Iris pigment epithelial cell (primary cell): ENCODE measurements at regions not wholly inside any gene's neighbourhood (a gene's known extent, or its start where the extent isn't known, plus 50 kb on each side); places are given as distances from the start of the nearest gene placed in this dataset.
"Not testable (repeated sequence)": the region's sequence is repeated elsewhere in the genome, so short reads cannot be mapped to it uniquely, and the experiment has no call there.

ENCODE experiments used
- DNase-seq: peaks from one replicate; pipeline ENCODE4 v3.0.0-alpha.2; 2011; ENCODE audit warnings: low read depth

DNA sequence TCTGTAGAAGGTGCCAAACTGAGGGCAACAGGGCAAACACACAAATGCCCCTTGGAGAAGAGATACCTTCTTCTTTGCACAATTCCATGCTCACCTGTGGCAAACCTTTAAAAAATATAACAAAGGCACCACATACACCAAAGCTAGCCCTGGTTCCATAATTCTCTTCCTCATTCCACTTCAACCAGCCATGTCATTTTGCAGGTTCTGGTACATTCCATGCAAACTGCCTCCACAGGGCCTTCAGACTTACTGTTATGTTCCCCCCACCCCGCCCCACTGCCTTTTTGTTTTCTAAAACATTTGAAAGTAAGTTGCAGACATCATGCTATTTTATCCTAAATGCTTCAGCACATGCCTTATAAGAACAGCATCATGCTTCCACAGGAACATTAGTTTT, 269.0 kb downstream of the NSUN3 start:
- no peak for DNase-seq

DNA sequence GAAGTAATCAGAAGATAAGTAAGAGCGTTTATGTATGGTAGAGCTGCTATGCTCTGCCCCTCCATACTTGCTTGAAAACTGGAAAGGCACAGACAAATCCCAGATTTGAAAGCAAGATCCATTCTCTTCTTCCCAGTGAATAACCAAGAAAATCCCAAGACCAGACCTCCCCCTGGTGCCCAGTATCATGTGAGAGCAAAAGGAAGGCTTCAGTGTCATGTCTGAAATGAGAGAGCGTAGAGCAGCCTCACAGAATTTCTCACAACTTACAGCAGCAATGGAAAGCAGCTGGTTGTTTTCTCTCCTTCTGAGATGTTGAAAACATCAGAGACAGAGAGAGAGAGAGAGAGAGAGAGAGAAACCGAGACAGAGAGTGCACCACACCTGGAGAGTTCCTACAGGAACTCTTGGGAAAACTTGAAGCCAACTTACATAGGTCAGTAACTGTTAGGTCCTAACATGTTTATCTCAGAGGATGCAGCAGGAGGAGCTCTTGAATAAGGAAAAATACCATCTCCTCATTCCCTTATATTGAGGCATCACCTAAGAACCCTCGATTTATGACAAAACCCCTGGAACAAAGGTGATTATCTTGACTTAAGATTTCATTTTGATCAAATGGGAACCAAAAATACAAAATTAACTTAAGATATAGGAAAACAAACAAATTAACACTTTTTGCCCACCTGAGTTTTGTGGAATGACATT, 273.3 kb downstream of the NSUN3 start:
- DNase-seq = peak; percentile 65

DNA sequence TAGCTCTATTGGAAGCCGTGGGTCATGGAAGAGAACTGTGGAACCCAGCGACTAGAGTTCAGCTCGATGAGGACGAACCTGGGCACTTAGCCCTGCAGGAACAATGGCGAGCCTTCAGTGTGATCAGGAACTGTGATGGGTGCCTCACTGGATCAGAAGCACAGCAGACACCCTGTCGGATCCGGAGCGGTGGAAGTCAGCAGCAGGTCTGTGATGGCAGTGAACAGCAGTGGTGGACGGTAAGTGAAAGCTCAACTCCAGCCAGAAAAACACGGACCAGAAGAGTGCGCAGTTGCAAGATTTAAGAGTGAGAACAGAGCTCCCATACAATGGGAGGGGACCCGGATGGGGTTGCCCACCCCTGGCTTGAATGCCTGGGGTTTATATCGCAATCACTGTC, 282.2 kb downstream of the NSUN3 start:
- DNase-seq = no peak

DNA sequence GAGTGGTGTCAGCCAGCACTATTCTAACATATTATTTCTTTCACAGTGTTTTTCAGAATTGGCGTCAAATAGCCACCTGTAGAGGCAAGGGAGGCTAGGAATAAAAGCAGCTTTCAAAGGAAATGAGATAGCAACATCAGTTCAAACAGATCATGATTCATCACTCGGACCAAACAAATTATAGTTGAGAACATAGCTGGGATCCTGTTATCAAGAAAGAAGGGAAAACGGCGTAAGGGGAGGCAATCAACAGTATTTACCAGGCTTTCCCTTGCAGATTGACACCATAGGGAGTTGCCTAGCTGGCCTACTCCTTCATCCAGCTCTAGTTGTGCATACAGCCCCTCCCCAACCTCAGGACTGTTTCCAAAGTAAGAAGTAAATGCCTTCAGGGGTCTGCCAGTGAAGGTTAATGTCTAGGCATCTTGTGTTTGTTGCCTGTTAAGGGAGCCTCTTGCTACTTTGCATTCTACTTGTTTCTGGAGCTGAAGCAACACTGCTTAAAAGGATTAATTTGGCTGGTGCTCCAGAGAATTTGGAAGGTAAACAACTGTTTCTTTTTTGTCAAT, 286.5 kb downstream of the NSUN3 start:
- no peak for DNase-seq

DNA sequence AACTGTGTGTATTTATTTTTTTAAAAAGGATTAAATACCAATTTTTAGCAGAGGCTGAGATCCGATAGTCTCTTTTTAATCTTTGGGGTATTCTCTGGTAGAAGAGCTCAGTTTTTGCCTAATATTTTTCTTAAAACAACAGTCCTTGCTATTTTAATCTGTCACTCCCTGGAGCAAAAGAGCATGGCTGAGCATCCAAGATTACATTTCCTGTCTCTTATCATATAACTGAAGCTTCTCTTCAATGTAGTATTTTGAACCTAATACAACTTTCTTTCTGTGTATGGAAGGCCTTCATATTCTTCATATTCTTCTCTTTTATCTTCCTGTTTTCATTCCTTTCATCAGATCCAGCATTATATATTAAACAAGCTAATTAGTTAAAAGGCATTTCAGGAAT, 293.7 kb downstream of the NSUN3 start:
- DNase-seq = no peak

DNA sequence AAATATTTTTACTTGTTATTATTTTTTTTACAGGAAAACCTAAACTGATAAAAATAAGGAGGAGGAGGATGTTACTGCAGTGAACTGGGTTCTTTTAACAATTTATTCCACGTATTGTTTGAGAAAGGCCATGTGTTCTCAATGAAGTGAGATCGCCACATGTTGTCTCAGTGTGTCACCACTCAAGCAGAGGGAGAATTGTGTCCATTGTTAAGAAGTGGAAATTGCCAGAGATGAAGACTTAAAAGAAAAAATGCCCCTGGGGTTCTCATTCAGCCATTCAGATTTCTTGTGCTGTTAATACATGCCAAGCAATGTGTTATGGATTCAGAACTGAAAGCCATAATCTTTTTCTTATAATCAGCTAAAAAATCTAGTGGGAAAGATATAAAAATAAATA, 297.1 kb downstream of the NSUN3 start:
- DNase-seq = no peak

DNA sequence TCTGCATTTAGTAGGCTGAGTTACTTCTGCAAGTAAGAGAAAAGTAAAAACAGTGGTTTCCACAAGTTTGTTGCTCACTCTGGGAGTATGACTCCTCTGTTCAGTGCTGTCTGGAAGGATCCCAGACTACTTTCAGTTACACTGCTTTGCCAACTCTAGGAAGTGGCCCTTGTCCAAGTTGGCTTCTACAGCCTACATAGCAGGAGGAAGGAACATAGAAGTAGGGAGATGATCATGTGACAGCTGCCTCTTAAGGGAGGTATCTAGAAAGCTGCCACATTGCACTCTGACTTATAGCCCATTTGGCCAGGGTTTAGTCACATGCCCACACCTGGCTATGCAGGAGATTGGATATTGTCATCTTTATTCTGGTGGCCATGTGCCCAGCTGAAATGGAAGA, 298.1 kb downstream of the NSUN3 start:
- DNase-seq = peak; percentile 2

DNA sequence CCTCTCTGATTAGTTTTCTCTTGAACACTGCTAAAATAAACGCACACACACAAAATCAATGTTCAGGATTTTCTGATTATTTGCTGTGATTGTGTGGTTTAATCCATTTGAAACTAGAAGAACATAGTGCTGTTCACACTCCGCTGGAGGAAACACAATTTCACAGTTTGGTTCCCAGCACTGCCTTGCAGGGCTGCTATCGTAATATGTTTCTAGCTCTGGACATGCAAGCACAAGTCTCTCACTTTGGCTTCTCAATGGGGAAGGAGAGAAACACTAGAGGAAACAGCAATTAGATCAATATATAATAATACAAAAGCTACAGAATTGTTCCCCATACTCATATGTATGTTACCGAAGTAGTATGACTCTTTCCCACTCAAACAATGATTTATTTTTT, 299.5 kb downstream of the NSUN3 start:
- no peak for DNase-seq

DNA sequence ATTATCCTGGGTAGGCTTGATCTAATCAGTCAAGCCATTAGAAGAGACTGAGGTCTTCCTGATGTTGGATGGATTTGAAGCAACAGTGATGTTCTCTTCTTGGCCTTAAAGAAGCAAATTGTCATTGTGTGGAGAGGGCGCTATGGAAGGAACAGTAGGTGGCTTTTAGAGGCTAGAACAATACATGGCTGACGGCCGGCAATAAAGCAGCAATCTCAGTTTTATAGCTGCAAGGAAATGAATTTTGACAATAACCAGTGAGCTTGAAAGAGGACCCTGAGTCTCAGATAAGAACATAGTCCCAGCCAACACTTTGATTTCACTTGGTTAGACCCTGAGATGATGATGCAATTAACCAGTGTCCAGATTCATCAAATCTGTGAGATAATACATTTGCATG, 302.1 kb downstream of the NSUN3 start:
- DNase-seq = no peak

DNA sequence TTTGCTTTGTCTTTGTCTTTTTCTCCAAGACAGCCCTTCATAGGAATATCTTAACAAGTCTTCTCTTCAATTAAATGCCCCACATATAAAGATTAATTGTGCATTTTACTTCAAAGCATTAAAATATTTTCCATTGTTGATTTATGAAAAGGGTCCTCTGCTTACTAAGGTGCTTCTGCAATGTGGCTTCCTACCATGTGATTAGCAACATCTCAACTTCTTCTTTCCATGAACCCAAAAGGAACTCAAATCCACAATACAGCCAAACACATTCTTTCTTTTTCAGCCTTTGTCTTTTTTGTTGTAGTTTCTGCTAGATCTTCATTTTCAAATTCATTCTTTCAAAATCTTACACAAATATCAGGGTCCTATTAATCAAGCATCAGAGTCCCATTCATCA, 309.2 kb downstream of the NSUN3 start:
- DNase-seq = no peak

DNA sequence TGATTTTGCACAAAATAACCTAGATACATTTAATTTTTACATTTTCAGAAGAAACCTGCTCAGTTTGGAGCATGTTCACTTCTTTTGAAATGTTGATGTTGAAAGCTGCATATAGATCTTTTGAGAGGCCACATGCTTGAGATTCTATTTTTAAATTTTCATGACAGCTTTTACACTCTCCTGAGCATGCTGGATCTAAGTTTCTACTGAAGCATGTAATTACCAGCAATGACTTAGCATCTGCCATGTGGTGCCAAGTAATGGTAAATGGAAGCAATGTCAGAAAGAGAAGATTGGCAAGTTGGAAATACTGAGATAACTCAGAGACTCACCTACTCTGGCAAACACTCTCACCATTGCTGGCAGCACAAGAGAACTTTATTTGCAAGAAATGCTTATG, 310.6 kb downstream of the NSUN3 start:
- no peak for DNase-seq

DNA sequence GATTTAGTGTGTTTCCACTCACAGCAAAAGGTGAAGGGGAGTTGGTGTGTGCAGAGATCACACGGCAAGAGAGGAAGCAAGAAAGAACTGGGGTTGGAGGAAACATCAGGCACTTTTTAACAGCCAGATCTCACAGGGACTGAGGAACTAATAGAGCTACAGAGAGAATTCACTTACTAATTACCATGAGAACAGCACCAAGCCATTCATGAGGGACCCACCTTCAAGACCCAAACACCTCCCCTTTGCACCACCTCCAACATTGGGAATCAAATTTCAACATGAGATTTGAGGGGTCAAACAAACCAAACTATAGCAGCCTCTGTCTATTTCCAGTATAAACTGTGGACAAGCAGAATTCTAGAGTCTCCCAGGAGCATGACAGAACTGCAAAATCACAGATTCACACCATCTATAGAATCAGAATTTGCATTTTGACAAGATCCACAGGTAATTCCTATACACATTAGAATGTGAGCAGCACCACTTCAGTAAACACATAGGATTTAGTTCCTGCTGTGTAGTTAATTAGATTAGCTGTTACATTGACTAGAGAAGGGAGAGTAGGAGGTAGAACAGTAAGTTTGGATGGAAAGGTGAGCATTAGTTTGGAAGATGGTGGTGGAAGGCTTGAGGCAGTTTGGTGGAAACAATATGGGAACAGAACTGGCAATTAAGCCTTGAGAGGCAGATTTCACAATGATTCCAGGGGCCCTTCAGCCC, 311.7 kb downstream of the NSUN3 start:
- DNase-seq = no peak

DNA sequence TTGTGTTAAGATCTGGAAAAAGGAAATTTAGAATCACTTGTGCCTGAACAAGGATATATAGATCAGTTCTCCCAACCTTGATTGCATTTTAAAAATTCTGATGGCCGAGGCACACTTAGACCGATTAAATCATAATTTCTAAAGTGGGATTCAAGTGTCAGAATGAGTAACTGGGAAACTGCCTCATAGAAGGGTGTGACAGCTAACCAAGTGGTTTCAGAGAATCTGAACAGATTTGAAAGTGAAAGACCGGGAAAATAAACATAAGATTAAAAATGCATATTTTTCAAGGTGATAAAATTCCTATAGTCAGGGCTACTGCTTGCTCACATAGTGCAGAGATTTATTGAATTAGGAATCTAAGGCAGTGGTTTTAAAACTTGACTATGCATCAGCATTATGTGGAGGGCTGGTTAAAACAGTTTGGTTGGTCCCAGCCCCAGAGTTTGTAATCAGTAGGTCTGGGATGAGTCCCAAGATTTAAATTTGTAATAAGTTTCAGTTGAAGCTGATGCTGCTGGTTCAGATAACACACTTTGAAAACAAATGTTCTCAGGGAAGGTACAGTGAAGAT, 314.3 kb downstream of the NSUN3 start:
- DNase-seq = not testable (repeated sequence)

DNA sequence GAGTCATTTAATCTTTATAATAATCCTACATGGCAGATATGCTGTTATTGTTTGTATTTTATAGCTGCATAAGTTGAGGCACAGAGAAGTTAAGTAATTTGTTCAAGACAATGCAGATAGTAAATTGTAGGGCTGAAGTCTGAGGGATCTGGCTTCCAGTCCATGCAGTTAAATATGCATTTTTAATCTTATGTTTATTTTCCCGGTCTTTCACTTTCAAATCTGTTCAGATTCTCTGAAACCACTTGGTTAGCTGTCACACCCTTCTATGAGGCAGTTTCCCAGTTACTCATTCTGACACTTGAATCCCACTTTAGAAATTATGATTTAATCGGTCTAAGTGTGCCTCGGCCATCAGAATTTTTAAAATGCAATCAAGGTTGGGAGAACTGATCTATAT, 315.0 kb downstream of the NSUN3 start:
- DNase-seq = not testable (repeated sequence)

DNA sequence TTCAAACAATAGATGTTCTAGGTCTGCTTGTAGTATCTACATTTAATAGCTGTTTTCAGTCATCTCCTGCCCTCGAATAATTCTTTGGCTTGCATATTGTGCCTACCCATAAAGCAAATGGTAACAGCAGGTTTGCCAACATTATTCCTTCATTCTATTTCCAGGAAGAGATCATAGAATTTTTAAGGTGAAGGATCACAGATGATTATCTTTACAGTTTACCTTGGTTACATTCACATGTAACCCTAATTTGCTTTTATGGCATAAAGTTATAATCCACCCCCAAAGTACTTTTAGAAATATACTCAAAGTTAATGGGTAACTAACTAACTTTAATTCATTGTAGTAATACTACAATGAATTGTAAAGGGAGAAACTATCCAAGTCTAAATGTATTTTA, 315.5 kb downstream of the NSUN3 start:
- DNase-seq = no peak

DNA sequence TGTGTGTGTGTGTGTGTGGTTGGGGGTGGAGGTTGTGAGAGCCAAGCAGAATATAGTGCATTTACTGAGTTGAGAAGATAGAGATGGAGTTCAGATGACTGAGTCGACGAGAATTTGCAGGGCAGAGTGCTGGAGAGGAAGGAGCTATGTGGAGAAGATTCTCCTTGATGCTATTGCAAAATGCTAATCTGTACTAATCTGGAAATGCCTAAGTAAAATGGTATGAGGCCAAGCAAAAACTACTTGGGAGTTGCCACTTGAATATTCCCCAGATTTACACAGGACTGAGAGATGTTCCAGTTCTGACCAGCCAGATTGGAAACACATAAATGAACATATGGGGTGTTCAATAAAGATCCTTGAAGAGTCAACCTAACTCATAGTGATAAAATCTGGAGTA, 316.4 kb downstream of the NSUN3 start:
- no peak for DNase-seq

DNA sequence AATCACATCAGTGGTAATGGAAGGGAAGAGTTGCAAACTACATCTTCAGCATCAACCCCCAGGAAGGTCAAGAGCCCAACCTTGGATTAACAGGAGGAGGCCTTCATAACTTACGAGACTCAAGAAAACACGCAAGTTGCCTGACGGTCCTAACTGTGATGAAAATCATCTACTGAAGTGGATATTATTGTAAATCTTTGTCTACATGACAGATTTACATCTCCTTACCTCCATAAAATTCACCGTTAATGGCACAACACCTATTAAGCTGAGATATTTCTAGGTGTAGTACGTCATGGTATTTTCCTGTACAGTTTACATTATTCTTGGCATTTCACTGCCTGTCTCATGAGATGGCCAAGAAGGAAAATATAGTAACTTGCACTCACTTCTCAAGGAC, 332.0 kb downstream of the NSUN3 start:
- no peak for DNase-seq

DNA sequence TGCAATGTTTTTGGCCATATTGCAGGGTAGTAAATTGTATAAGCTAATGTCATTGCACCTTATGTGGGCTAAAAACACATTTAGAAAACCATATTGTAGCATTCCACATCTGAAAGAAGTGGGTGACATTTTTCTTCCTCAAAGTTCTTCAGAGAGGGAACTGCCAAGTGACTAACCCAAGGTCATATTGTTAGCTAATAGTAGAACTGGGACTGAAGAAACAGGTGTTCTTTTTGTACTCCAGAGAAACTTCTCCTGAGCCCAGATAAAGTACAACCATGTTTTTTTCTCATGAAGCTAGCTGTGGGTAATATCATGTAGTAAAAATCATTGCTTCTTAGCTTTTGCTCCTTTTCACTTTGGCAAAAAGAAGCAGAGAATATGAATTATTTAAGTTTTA, 333.0 kb downstream of the NSUN3 start:
- DNase-seq = no peak

DNA sequence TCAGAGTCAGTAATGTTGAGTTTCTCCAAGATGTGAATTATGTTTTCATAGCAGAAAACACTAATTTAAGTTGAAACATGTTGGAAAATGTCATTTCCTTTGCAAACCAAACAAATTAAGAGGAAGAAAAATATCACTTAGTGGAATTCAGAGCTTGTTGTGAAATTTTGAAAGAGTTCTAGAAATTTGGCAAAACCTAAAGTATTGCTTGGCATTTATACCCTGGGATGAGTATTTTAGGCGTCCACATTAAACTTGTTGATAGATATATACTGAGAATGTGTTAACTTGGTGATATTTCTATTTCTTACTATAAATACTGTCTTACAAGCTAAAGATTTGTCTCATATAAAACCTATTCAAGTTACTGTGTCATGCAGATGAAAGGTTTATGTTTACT, 335.2 kb downstream of the NSUN3 start:
- no peak for DNase-seq

DNA sequence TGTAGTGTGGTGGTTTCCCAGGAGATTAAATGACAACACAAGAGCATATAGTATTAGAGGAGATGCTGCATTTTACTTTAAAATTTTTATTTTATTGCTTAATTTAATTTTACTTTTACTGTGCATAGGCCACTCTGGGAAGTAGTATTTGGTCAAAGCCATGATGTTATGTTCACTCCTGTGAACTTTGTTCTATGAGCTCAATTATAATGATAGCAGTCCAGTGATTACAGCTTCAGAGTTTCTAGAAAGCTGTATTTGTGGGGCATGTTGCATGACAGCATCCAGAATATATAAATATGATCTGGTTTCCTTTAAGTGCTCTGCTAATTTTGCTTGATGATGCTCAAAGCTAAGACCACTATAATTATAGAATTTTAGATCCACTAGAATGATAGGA, 338.6 kb downstream of the NSUN3 start:
- no peak for DNase-seq

DNA sequence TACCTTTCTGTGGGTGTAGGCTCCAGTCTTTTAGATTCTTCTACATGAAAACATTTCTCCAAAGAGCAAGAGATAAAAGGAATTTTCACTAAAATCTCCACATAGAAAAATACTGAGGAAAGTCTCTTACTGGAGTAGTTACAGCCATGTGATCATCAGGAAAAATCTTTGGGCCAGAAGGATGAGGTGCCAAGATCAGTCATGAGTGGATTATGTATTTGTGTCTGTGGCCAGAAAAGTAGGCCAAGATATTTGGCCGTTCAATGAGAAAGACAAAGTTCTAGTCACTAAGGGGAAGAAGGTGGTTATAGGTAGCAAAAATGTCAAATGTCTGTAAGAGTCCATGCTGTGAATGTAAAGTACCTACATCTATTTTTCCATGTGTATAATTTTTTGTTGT, 339.3 kb downstream of the NSUN3 start:
- no peak for DNase-seq

DNA sequence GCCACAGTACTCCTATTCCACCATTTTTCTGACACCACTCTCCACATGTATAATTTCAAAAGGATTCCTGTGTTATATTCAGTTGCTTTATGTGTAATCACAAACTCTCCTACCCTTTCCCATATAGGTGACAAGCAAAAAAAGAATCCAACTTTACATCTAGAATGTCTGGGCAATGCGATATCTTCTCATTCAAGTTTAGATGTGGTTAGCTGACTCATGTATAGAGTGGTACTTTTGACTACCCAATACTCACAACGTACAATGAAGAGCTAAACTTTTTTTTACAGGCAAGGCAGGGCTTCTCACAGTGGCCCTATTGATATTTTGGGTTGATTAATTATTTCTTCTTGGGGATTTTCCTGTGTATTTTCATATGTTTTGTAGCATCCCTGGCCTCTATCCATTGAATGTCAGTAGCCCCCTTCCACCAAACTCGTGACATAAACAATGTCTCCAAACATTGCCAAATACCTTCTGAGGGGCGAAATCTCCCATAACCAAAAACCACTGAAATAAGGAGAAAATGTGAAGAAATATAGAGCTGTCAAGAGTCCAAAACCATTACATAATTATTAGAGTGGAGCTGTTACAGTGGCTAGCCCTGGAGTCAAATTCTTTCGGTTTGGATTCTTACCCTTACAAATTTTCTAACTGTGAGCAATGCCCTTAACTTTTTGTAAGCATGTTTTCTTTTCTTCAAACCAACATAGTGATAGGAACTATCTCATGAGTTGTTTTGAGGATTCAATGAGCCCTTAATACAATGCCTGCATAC, 342.6 kb downstream of the NSUN3 start:
- no peak for DNase-seq

DNA sequence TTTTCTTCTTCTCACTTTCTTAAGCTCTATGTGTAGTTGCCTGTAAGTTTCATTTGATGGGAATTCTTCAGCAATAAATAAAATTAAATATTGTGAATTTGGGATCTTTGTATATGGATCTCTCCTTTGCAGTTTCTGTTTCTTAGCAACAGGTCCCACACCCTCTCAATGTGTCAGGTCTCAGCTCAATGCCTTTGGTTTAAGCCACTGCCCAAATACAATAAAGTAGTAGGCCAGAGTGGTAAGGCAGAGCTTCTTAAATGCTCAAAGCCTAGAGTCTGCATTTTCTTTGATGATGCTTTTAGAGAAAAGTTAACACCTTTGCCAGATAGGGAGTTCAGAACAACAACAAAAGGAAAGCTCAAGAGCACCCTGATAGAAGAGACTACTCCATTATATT, 343.7 kb downstream of the NSUN3 start:
- no peak for DNase-seq
